ENCODE measurements at regions not wholly inside any gene's neighbourhood (a gene's known extent, or its start where the extent isn't known, plus 50 kb on each side); places are given as distances from the start of the nearest gene placed in this dataset.

DNA sequence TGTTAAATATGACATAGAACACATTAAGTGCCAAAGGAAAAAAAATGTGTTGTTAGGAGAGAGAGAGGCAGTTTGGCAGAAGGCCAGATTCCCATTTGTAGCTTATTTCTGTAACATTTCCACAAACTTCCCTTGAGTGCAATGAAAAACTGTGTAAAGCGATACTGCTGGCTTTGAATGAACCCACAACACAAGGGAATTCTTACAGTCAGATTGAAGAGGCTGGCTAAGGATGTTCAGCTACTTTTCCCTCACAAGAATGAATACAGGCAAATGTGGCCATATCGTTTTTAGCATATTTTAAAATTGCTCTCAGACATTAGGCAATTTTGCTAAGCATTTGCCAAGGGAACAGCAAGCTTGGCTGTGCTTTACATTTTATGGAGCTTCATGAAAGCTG, 614.1 kb upstream of the FZD8 start:
- Histone ChIP-seq H3K36me3 (ENCODE audit: control insufficient read depth in 4 of 4, insufficient read depth in 4 of 4, low read length in 4 of 4) (no peaks in the 10 kb centered on the region), H3K9me3 (ENCODE audit: control insufficient read depth in 4 of 4, insufficient read depth in 3 of 4, low read length in 3 of 4) (no peaks in the 10 kb centered on the region), H3K9ac (ENCODE audit: insufficient read depth in 1 of 2, low read length in 2 of 2) (no peak overlapping the region), H3K27me3 (ENCODE audit: control insufficient read depth in 3 of 3, insufficient read depth in 3 of 3, low read length in 2 of 3) (no peaks in the 10 kb centered on the region), H3K4me1 (ENCODE audit: control insufficient read depth in 5 of 5, insufficient read depth in 5 of 5, low read length in 5 of 5) (peaks cover 0 to 8% (median 0%) of the 10 kb centered on the region in 5 donors), H3K4me3 (no peak overlapping the region), H3K27ac (ENCODE audit: low read depth in 1 of 2, low read length in 1 of 2) (no peak overlapping the region)
- DNase-seq (peak; percentile 22 to 74 (median 73)), ATAC-seq (ENCODE audit: insufficient read depth, low FRiP score) (no peak)
- TF ChIP-seq, protein P1, sequence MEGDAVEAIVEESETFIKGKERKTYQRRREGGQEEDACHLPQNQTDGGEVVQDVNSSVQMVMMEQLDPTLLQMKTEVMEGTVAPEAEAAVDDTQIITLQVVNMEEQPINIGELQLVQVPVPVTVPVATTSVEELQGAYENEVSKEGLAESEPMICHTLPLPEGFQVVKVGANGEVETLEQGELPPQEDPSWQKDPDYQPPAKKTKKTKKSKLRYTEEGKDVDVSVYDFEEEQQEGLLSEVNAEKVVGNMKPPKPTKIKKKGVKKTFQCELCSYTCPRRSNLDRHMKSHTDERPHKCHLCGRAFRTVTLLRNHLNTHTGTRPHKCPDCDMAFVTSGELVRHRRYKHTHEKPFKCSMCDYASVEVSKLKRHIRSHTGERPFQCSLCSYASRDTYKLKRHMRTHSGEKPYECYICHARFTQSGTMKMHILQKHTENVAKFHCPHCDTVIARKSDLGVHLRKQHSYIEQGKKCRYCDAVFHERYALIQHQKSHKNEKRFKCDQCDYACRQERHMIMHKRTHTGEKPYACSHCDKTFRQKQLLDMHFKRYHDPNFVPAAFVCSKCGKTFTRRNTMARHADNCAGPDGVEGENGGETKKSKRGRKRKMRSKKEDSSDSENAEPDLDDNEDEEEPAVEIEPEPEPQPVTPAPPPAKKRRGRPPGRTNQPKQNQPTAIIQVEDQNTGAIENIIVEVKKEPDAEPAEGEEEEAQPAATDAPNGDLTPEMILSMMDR (IDR thresholded peaks at IDR 0.05; ENCODE audit: control extremely low read depth, extremely low read depth): no peak
- WGBS, 2 donors: 58 to 73% methylated on average over 2 of the region's 2 CpGs

DNA sequence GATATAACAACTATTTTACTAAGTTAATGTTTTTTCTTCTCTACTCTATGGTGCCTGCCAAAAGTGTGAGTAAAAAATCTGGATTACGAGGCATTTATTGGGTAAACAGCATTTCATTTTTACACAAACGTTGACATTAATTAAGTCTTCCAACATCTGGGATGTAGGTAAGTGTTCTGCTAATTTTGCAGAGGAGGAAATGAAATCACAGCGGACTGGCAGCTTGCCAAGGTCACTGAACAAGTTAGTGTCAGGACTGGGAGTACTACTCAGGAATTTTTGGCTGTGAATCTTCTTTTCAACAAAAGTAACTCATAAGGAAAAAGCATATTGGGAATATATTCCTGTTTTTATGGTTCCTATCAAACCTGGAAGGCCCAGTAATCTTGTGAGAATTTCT, 612.1 kb upstream of the FZD8 start:
- Histone ChIP-seq H3K9me3 (ENCODE audit: control insufficient read depth in 4 of 4, insufficient read depth in 3 of 4, low read length in 3 of 4) (no peaks in the 10 kb centered on the region), H3K4me1 (ENCODE audit: control insufficient read depth in 5 of 5, insufficient read depth in 5 of 5, low read length in 5 of 5) (peaks cover 0 to 8% (median 0%) of the 10 kb centered on the region in 5 donors), H3K9ac (ENCODE audit: insufficient read depth in 1 of 2, low read length in 2 of 2) (no peak overlapping the region), H3K36me3 (ENCODE audit: control insufficient read depth in 4 of 4, insufficient read depth in 4 of 4, low read length in 4 of 4) (no peaks in the 10 kb centered on the region), H3K27ac (ENCODE audit: low read depth in 1 of 2, low read length in 1 of 2) (no peak overlapping the region), H3K4me3 (no peak overlapping the region), H3K27me3 (ENCODE audit: control insufficient read depth in 3 of 3, insufficient read depth in 3 of 3, low read length in 2 of 3) (no peaks in the 10 kb centered on the region)
- ATAC-seq (ENCODE audit: insufficient read depth, low FRiP score) (no peak), DNase-seq (peak; percentile 20 to 41 (median 38))
- 43 to 57% methylated on average over 3 of the region's 3 CpGs for WGBS, 2 donors
- TF ChIP-seq, protein P1 (IDR thresholded peaks at IDR 0.05; ENCODE audit: control extremely low read depth, extremely low read depth): no peak

DNA sequence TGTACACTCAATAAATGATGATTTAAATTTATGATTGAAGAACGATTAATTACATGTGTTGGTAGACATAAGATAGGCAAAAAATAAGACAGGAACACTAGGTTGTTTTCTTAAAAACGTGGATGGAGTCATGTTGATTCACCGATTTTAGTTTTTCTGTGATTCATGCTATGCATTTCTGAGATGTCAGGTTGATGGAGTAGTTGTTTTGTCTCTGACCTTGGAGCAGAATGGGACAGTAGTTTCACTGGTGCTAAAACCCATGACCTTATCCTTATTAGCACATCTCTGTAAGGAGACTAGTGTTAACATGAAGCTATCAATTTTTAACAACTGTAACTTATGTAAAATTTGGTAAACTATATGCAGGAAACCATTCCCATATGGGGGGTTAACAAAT, 611.6 kb upstream of the FZD8 start:
- no peak overlapping the region for H3K9ac ChIP-seq (ENCODE audit: insufficient read depth in 1 of 2, low read length in 2 of 2)
- TF ChIP-seq, protein P1 (IDR thresholded peaks at IDR 0.05; ENCODE audit: control extremely low read depth, extremely low read depth): no peak
- DNase-seq (no peak), ATAC-seq (ENCODE audit: insufficient read depth, low FRiP score) (no peak)
- no peaks in the 10 kb centered on the region for H3K27me3 ChIP-seq (ENCODE audit: control insufficient read depth in 3 of 3, insufficient read depth in 3 of 3, low read length in 2 of 3)
- H3K9me3 ChIP-seq (ENCODE audit: control insufficient read depth in 4 of 4, insufficient read depth in 3 of 4, low read length in 3 of 4): no peaks in the 10 kb centered on the region
- no peak overlapping the region for H3K27ac ChIP-seq (ENCODE audit: low read depth in 1 of 2, low read length in 1 of 2)
- peaks cover 0 to 12% (median 0%) of the 10 kb centered on the region in 5 donors for H3K4me1 ChIP-seq (ENCODE audit: control insufficient read depth in 5 of 5, insufficient read depth in 5 of 5, low read length in 5 of 5)
- no peak overlapping the region for H3K4me3 ChIP-seq
- WGBS, 2 donors: 79 to 88% methylated on average over 3 of the region's 3 CpGs
- H3K36me3 ChIP-seq (ENCODE audit: control insufficient read depth in 4 of 4, insufficient read depth in 4 of 4, low read length in 4 of 4): no peaks in the 10 kb centered on the region

DNA sequence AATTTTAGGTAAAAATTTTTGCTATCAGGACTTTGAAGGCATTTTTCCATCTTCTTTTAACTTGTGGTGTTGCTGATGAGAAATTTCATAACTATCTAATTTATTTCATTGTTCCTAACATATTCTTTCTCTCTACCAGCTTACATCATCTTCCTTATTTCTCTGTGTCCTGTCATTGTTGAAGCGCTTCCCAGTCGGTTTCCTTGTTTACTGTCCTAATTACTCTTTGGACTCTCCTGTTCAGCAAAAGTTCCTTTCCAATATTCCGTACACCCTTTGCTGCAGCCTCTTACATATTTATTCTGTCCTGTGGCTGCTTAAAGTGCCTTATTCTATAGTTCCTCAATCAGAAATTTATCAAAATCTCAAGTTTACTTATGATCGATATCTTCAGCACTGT, 609.0 kb upstream of the FZD8 start:
- Histone ChIP-seq H3K4me1 (ENCODE audit: control insufficient read depth in 5 of 5, insufficient read depth in 5 of 5, low read length in 5 of 5) (peaks cover 0 to 7% (median 0%) of the 10 kb centered on the region in 5 donors), H3K9me3 (ENCODE audit: control insufficient read depth in 4 of 4, insufficient read depth in 3 of 4, low read length in 3 of 4) (no peaks in the 10 kb centered on the region), H3K27ac (ENCODE audit: low read depth in 1 of 2, low read length in 1 of 2) (no peak overlapping the region), H3K4me3 (no peak overlapping the region), H3K36me3 (ENCODE audit: control insufficient read depth in 4 of 4, insufficient read depth in 4 of 4, low read length in 4 of 4) (no peaks in the 10 kb centered on the region), H3K9ac (ENCODE audit: insufficient read depth in 1 of 2, low read length in 2 of 2) (no peak overlapping the region), H3K27me3 (ENCODE audit: control insufficient read depth in 3 of 3, insufficient read depth in 3 of 3, low read length in 2 of 3) (no peaks in the 10 kb centered on the region)
- ATAC-seq (ENCODE audit: insufficient read depth, low FRiP score): no peak
- WGBS, 2 donors: 74 to 79% methylated on average over 4 of the region's 4 CpGs
- DNase-seq: no peak
- TF ChIP-seq, protein P1 (IDR thresholded peaks at IDR 0.05; ENCODE audit: control extremely low read depth, extremely low read depth): no peak
